GM12878 (cell line): ENCODE measurements at regions not wholly inside any gene's neighbourhood (a gene's known extent, or its start where the extent isn't known, plus 50 kb on each side); places are given as distances from the start of the nearest gene placed in this dataset.
"Not testable (repeated sequence)": the region's sequence is repeated elsewhere in the genome, so short reads cannot be mapped to it uniquely, and the experiment has no call there.

Experiments used
- ATAC-seq: fragments of 200-7000 bp; cut with Tn5 transposase; 3 replicates; pipeline ENCODE4 v1.9.1; 2020; ENCODE audit warnings: mild to moderate bottlenecking, moderate library complexity
- BruUV-seq: library from RNA; stranded (reverse); fragments of 400-500 nt; replicated peaks from 2 replicates; lab custom pipeline; 2021; lab: Mats Ljungman, UMichigan
- CTCF ChIA-PET: fragments of 300-600 bp; sonication (Branson Sonifier 250); formaldehyde crosslinking; extraction: SDS; loops from one replicate; lab custom pipeline; 2021; ENCODE audit warnings: inconsistent platforms; lab: Yijun Ruan, JAX
- POLR2A ChIA-PET: fragments of 350-600 bp; formaldehyde crosslinking; extraction: SDS; loops from one replicate; lab custom pipeline; 2021; ENCODE audit warnings: inconsistent platforms; lab: Charles Lee
- RAD21 ChIA-PET: fragments of 300-600 bp; sonication (Branson Sonifier 250); formaldehyde crosslinking; loops from one replicate; lab custom pipeline; 2023; ENCODE audit warnings: antibody characterized with exemption; ENCODE audit not compliant: unreplicated experiment; lab: Charles Lee
- SMC1A ChIA-PET: fragments of 300-600 bp; sonication (Branson Sonifier 250); formaldehyde crosslinking; loops from one replicate; lab custom pipeline; 2023; ENCODE audit not compliant: unreplicated experiment, uncharacterized antibody; lab: Charles Lee
- DNase-seq: peaks from one replicate; pipeline ENCODE4 v3.0.0-alpha.2; 2011; ENCODE audit warnings: low read depth, low spot score
- FAIRE-seq: peaks from 3 replicates; lab custom pipeline; 2011; peaks lifted over from hg19 to GRCh38; lab: Jason Lieb, UNC
- H2AFZ ChIP-seq: 2 replicates; pipeline ENCODE4 v1.6.0; 2011; ENCODE audit warnings: low read depth, low read length, control low read depth; ENCODE audit not compliant: control insufficient read depth
- H3K27ac ChIP-seq: 2 replicates; pipeline ENCODE4 v1.5.1; 2011; ENCODE audit warnings: control low read depth; ENCODE audit not compliant: control insufficient read depth, insufficient read depth
- H3K27me3 ChIP-seq, 2 experiments: replicated peaks in 1 of 2; 2 replicates each; pipeline versions ENCODE4 v1.6.0 to v1.6.1; 2011; ENCODE audit warnings: low read length in 1 of 2; ENCODE audit not compliant: control insufficient read depth in 2 of 2, insufficient read depth in 2 of 2
- H3K36me3 ChIP-seq, 2 experiments: 2 replicates each; pipeline ENCODE4 v1.5.1; 2011; ENCODE audit warnings: low read length in 1 of 2; ENCODE audit not compliant: control insufficient read depth in 2 of 2, insufficient read depth in 2 of 2
- H3K4me1 ChIP-seq: 2 replicates; pipeline ENCODE4 v1.6.1; 2011; ENCODE audit warnings: mild to moderate bottlenecking, low read length, moderate library complexity, mixed read lengths; ENCODE audit not compliant: control insufficient read depth, insufficient read depth
- H3K4me2 ChIP-seq: 2 replicates; pipeline ENCODE4 v1.6.0; 2011; ENCODE audit warnings: control low read depth; ENCODE audit not compliant: control insufficient read depth, insufficient read depth
- H3K4me3 ChIP-seq: fragments of 200-600 bp; sonication (generic); 2 replicates; pipeline ENCODE4 v1.5.1; 2016
- H3K79me2 ChIP-seq: 2 replicates; pipeline ENCODE4 v1.6.0; 2011; ENCODE audit warnings: low read length; ENCODE audit not compliant: control insufficient read depth, insufficient read depth
- H3K9ac ChIP-seq: 2 replicates; pipeline ENCODE4 v1.8.0; 2011; ENCODE audit warnings: low read length, control low read depth, mixed read lengths; ENCODE audit not compliant: control insufficient read depth, insufficient read depth
- H3K9me3 ChIP-seq: replicated peaks from 3 replicates; pipeline ENCODE4 v1.5.1; 2011; ENCODE audit warnings: mild to moderate bottlenecking, low read length; ENCODE audit not compliant: control insufficient read depth, insufficient read depth
- H4K20me1 ChIP-seq: 2 replicates; pipeline ENCODE4 v1.6.0; 2011; ENCODE audit not compliant: control insufficient read depth, insufficient read depth
- BHLHE40 ChIP-seq, 2 experiments: fragments of 450-650 bp in 1 of 2; IDR thresholded peaks; 2 replicates each; pipeline ENCODE4 v1.6.1; 2011 to 2017; ENCODE audit warnings: low read depth in 2 of 2, borderline replicate concordance in 1 of 2, improper control_type of control experiment in 1 of 2, low read length in 1 of 2, mild to moderate bottlenecking in 1 of 2
- HCFC1 ChIP-seq: fragments of 150-350 bp; IDR thresholded peaks from 2 replicates; pipeline ENCODE4 v1.6.1; 2014; ENCODE audit warnings: low read length
- MYB ChIP-seq: fragments of 150-350 bp; IDR thresholded peaks from 2 replicates; pipeline ENCODE4 v1.6.1; 2014; ENCODE audit warnings: mild to moderate bottlenecking, low read depth, low read length, borderline replicate concordance
- POLR2AphosphoS5 ChIP-seq: IDR thresholded peaks from 2 replicates; pipeline ENCODE4 v1.6.1; 2011; ENCODE audit warnings: mild to moderate bottlenecking, low read length, inconsistent platforms
- RCOR1 ChIP-seq: conservative IDR thresholded peaks from 2 replicates; pipeline ENCODE4 v1.6.1; 2012; ENCODE audit warnings: low read depth, low read length, improper control_type of control experiment
- YBX1 ChIP-seq: fragments of 450-650 bp; IDR thresholded peaks from 2 replicates; pipeline ENCODE4 v1.6.1; 2016; ENCODE audit warnings: antibody characterized with exemption
- ZNF622 ChIP-seq: fragments of 450-650 bp; IDR thresholded peaks from 2 replicates; pipeline ENCODE4 v1.6.1; 2017; ENCODE audit warnings: mild to moderate bottlenecking, inconsistent platforms
- WGBS: methylation state at CpG from one replicate; pipeline ENCODE4 v1.1.6; 2016; ENCODE audit warnings: low lambda C conversion rate; ENCODE audit not compliant: insufficient replicate concordance, insufficient coverage; ENCODE audit errors: missing lambda C conversion rate; 5-methylcytosine and 5-hydroxymethylcytosine counted together
- in situ Hi-C: fragments of 300-500 bp; cut with MboI; formaldehyde crosslinking; loops from 9 replicates; pipeline ENCODE4 v1.14.3; 2018; ENCODE audit warnings: mixed read lengths
- intact Hi-C: fragments of 100-400 bp; cut with micrococcal nuclease; formaldehyde crosslinking; loops from one replicate; pipeline ENCODE4 v1.14.2; 2022; ENCODE audit not compliant: unreplicated experiment
- TF ChIP-seq, protein P1 (sequence below): IDR thresholded peaks from 2 replicates; pipeline ENCODE4 v1.6.1; 2011; ENCODE audit warnings: low read depth, low read length, improper control_type of control experiment, borderline replicate concordance
- TF ChIP-seq, protein P2 (sequence below): fragments of 450-650 bp; IDR thresholded peaks from 2 replicates; pipeline ENCODE4 v1.6.1; 2017; ENCODE audit warnings: mild to moderate bottlenecking, moderate library complexity
- TF ChIP-seq, protein P3 (sequence below): fragments of 450-650 bp; conservative IDR thresholded peaks from 2 replicates; pipeline ENCODE4 v1.6.1; 2017; ENCODE audit warnings: mild to moderate bottlenecking, moderate library complexity

DNA sequence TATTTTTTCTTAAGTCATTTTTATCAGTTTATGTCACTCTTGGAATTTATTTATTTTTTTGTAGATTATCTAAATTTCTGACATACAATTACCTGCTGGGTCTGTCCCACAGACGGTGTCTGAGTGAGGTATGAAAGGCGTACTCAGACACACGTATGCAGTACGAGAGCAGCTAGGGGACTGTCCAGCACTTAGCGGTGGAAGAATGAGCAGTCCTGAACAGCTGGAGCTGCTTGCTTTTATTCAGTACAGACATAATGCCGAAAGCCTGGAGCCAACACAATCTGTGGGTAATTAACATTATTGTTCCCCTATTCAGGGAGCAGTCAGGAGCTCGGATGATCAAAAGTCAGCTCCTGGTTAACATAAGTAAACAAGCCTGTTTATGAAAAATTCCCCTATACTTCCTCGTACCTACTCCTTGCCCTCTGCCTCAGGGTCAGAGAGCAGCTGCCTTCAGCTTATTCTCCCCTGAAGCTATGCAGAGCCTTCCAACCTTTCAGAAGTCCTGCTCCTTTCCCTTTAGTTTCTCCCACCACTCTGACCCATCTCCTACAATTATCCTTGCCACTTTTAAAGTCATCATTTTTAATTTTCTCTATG lies 488.0 kb upstream of the POM121L12 start:
- H3K36me3 ChIP-seq, result no peaks in the 10 kb centered on the region
- H3K9me3 ChIP-seq, result no peaks in the 10 kb centered on the region
- no peak for ATAC-seq
- ChIA-PET CTCF (no interaction called here), POLR2A (no interaction called here)
- no peak for DNase-seq
- H4K20me1 ChIP-seq, result no peaks in the 10 kb centered on the region
- H3K27ac ChIP-seq, result no peak overlapping the region
- no peaks in the 10 kb centered on the region for H3K4me1 ChIP-seq
- BruUV-seq, result no TSS peak
- WGBS, result 36% methylated on average over 8 of the region's 8 CpGs
- no peaks in the 10 kb centered on the region for H3K27me3 ChIP-seq
- in situ Hi-C loops (no loop called here), intact Hi-C loops (no loop called here)
- H3K9ac ChIP-seq, result no peak overlapping the region
- H3K79me2 ChIP-seq, result no peaks in the 10 kb centered on the region
- TF ChIP-seq POLR2AphosphoS5, result no peak
- TF ChIP-seq, protein P1, sequence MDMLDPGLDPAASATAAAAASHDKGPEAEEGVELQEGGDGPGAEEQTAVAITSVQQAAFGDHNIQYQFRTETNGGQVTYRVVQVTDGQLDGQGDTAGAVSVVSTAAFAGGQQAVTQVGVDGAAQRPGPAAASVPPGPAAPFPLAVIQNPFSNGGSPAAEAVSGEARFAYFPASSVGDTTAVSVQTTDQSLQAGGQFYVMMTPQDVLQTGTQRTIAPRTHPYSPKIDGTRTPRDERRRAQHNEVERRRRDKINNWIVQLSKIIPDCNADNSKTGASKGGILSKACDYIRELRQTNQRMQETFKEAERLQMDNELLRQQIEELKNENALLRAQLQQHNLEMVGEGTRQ, result no peak
- no peak for TF ChIP-seq ZNF622
- no peak for TF ChIP-seq MYB
- TF ChIP-seq RCOR1, result no peak
- TF ChIP-seq, protein P2, sequence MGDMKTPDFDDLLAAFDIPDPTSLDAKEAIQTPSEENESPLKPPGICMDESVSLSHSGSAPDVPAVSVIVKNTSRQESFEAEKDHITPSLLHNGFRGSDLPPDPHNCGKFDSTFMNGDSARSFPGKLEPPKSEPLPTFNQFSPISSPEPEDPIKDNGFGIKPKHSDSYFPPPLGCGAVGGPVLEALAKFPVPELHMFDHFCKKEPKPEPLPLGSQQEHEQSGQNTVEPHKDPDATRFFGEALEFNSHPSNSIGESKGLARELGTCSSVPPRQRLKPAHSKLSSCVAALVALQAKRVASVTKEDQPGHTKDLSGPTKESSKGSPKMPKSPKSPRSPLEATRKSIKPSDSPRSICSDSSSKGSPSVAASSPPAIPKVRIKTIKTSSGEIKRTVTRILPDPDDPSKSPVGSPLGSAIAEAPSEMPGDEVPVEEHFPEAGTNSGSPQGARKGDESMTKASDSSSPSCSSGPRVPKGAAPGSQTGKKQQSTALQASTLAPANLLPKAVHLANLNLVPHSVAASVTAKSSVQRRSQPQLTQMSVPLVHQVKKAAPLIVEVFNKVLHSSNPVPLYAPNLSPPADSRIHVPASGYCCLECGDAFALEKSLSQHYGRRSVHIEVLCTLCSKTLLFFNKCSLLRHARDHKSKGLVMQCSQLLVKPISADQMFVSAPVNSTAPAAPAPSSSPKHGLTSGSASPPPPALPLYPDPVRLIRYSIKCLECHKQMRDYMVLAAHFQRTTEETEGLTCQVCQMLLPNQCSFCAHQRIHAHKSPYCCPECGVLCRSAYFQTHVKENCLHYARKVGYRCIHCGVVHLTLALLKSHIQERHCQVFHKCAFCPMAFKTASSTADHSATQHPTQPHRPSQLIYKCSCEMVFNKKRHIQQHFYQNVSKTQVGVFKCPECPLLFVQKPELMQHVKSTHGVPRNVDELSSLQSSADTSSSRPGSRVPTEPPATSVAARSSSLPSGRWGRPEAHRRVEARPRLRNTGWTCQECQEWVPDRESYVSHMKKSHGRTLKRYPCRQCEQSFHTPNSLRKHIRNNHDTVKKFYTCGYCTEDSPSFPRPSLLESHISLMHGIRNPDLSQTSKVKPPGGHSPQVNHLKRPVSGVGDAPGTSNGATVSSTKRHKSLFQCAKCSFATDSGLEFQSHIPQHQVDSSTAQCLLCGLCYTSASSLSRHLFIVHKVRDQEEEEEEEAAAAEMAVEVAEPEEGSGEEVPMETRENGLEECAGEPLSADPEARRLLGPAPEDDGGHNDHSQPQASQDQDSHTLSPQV, result no peak
- TF ChIP-seq, protein P3, sequence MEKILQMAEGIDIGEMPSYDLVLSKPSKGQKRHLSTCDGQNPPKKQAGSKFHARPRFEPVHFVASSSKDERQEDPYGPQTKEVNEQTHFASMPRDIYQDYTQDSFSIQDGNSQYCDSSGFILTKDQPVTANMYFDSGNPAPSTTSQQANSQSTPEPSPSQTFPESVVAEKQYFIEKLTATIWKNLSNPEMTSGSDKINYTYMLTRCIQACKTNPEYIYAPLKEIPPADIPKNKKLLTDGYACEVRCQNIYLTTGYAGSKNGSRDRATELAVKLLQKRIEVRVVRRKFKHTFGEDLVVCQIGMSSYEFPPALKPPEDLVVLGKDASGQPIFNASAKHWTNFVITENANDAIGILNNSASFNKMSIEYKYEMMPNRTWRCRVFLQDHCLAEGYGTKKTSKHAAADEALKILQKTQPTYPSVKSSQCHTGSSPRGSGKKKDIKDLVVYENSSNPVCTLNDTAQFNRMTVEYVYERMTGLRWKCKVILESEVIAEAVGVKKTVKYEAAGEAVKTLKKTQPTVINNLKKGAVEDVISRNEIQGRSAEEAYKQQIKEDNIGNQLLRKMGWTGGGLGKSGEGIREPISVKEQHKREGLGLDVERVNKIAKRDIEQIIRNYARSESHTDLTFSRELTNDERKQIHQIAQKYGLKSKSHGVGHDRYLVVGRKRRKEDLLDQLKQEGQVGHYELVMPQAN, result no peak
- no peak for TF ChIP-seq YBX1
- no peak for TF ChIP-seq HCFC1
- no peak for TF ChIP-seq BHLHE40 (IDR thresholded peaks at IDR 0.05; ENCODE audit: borderline replicate concordance in 1 of 2, low read depth in 2 of 2, low read length in 1 of 2)
- TF ChIP-seq, all 136 proteins: peak for 0
- no peak for FAIRE-seq
- SMC1A ChIA-PET, result no interaction called here
- Histone ChIP-seq H2AFZ (no peak overlapping the region), H3K4me2 (no peak overlapping the region), H3K4me3 (no peak overlapping the region)
- RAD21 ChIA-PET, result no interaction called here

DNA sequence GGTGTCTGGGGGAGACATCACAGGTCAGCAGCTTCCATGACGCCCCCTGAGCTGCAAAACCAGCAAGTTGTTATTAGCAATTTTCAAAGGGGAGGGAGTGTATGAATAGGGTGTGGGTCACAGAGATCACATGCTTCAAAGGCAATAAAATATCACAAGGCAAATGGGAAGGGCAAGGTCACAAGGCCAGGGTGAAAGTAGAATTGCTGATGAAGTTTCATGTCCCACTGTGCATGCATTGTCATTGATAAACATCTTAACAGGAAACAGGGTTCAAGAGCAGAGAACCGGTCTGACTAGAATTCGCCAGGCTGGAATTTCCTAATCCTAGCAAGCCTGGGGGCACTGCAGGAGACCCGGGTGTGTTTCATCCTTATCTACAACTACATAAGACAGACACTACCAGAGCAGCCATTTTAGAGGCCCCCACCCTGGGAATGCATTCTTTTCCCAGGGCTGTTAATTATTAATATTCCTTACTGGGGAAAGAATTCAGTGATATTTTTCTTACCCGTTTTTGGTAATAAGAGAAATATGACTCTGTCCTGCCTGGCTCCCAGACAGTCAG lies 494.2 kb upstream of the POM121L12 start:
- H3K9ac ChIP-seq, BruUV-seq, RAD21 ChIA-PET, FAIRE-seq, H3K4me3 ChIP-seq, DNase-seq, ATAC-seq, POLR2A ChIA-PET, CTCF ChIA-PET, H3K36me3 ChIP-seq, H3K27me3 ChIP-seq, SMC1A ChIA-PET, in situ Hi-C loops, H3K4me1 ChIP-seq, H2AFZ ChIP-seq, intact Hi-C loops, H3K27ac ChIP-seq, H3K79me2 ChIP-seq, H3K9me3 ChIP-seq, H4K20me1 ChIP-seq, H3K4me2 ChIP-seq: not testable (repeated sequence)
- 0% methylated on average over 5 of the region's 5 CpGs for WGBS
